IPS DF 4.7 (cell line): ENCODE measurements at regions not wholly inside any gene's neighbourhood (a gene's known extent, or its start where the extent isn't known, plus 50 kb on each side); places are given as distances from the start of the nearest gene placed in this dataset.

Experiments used
- DNase-seq: peaks from one replicate; pipeline ENCODE4 v3.0.0-alpha.2; 2013; ENCODE audit warnings: low spot score; ENCODE audit errors: extremely low read depth

DNA sequence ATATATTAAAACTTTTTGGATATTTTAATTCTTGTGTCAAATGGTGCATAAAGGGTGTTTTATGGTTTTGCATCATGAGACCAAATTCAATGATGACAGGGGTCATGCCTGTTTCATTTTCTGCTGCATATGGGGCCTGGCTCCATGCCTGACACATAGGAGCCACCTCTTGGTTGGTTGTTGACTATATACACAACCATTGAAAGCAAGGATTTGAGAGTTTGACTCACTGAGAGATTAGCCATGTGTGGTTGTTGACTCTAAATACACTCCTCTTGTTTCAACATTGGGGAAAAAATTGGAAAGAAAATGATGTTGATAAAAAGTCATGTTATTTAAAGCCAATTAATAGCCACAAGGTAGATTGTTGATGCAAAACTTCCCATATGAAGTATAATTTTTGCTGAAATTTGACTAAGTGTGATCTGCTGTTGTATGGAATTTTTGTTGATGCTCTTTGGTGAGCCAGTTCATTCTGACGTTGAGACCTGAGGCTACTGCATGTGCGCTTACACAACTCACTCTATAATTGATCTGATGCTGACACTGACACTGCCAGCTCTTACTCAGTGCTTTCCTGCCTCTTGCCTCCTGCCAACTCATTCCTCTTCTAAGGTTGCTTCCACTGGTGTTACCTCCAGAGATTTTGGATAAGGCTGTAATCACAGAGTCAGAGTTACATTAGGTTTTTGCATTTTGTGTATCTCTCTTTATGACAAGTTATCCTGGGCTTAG, 446.2 kb upstream of the SLC14A2 start:
- DNase-seq, result no peak

DNA sequence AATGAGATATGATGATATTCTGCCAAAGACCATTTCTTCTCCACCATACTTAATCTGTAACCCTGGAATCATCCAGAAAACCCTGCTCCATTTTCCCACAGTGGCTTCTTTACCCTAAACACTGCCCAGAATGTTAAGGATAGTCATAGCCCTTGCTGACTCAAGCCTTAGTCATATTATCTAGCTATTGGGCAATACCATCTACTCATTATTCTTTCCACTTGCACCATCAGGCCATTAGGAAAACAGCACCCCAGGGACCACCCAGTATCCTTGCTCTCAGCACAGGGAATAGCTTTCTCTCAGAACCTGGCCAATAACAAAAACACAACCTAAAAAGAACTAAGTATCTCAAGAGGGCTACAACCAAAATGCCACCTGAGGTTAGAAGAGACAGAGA, 445.7 kb upstream of the SLC14A2 start:
- no peak for DNase-seq

DNA sequence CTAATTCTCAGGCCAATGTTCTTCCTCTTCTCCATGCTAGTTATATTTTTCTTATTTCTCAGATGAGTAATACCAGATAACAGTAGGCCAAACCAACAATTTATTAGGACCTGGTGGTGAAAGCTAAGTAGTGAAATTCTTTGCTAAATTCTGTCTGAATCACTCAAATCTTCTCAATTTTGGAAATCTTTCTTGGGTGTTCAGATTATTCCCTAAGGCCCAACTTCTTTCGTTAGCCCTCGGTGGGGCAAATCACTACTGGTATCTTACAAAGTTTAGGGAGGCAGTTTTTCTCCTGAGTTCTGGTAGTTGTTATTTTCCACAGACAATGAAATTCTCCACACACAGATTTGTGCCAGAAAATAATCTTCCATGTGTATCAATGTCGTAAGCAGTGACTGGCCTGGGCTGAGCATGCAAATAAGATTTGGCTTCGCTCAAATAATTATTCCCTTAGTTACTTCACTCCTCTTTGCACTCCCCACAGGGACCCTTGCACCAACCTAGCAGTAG, 443.5 kb upstream of the SLC14A2 start:
- DNase-seq, result no peak

- DNase-seq, result no peak
These were observed 441.9 kb upstream of the SLC14A2 start for GRCh38 chr18:45173327-45173726.

- DNase-seq, result no peak
These were observed 441.3 kb upstream of the SLC14A2 start for GRCh38 chr18:45173799-45174519.

GRCh38 chr18:45174629-45175136, 440.6 kb upstream of the SLC14A2 start:
- DNase-seq, result no peak

- DNase-seq, result no peak
These were observed 439.8 kb upstream of the SLC14A2 start for GRCh38 chr18:45175511-45175910.

DNA sequence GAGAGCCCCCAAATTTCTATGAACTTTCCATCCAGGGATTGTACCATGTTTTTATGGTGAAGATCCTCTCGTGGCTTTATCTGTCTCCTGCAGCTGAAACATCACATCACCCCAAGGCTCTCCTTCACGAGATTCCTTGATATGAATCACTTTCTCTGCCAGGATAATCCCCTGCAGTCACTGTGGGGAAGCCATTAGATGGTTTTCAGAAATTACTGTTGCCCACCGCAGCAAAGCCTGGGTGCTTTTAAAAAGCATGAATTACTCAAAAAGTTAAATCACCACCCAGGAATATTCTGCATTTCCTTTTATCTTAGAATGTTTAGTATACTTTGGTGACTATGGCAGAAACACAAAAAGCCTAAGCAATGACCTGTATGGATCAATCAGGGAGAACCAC, 428.4 kb upstream of the SLC14A2 start:
- DNase-seq, result no peak

DNA sequence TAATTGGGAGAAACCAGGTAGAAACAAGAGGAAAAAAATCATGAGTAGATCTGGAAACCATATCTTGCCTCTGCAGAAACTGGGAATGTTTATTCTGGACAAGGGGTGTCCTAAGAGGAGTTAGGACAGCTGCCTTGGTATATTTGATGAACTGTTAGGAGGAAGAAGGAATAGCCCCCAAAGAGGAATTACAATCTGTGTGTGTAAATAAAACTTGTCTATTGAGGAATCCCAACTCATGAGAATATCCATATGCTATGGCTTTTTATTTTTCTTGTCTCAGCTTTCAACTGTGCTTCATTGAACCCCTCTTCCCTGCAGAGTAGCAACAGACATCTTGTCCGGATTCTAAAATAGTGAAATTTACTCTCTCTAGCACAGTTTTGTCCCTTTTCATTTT, 423.5 kb upstream of the SLC14A2 start:
- no peak for DNase-seq

GRCh38 chr18:45197526-45197970, 417.7 kb upstream of the SLC14A2 start:
- DNase-seq, result no peak

GRCh38 chr18:45198526-45198925, 416.8 kb upstream of the SLC14A2 start:
- no peak for DNase-seq

GRCh38 chr18:45201029-45201428, 414.2 kb upstream of the SLC14A2 start:
- DNase-seq, result no peak

- DNase-seq, result no peak
These were observed 413.8 kb upstream of the SLC14A2 start for GRCh38 chr18:45201489-45201888.

GRCh38 chr18:45202061-45202460, 413.2 kb upstream of the SLC14A2 start:
- DNase-seq, result no peak

- DNase-seq, result no peak
These were observed 411.6 kb upstream of the SLC14A2 start for GRCh38 chr18:45203677-45204076.

GRCh38 chr18:45207328-45207727, 407.9 kb upstream of the SLC14A2 start:
- DNase-seq, result no peak

DNA sequence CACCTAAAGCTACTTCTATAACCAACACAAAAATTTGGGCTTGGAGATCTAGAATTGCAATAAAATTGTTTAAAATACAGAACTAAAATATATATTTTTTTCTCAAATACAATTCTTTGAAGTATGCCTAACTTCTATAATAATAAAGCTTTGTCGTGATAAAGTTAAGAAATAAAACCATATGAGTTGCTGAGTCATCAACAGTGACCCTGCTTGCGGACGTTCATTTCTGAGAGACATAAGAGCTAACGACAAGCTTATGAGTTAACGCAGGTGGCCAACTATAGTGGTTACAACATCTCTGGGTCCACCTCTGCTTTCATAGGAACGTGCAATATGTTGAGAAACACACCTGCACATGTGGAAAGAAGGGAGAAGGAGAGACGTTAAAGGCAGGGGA, 407.1 kb upstream of the SLC14A2 start:
- no peak for DNase-seq

- DNase-seq, result peak; percentile 76
These were observed 402.9 kb upstream of the SLC14A2 start for GRCh38 chr18:45212181-45213039.

DNA sequence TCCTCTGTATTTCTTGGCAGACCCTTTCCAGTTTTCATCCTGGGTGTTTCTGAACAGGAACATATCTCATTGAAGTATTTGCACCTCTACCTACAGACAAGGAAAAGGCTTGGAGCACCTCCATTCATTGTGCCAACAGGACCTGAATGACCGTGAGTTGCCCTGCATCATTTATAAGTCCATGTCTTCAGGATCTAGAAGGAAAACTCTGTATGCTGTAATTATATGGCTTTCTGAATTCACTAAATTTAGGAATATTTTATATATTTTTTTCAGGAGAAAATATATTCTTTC, 402.3 kb upstream of the SLC14A2 start:
- DNase-seq, result no peak

GRCh38 chr18:45218436-45218835, 396.8 kb upstream of the SLC14A2 start:
- DNase-seq, result no peak

- no peak for DNase-seq
These were observed 393.9 kb upstream of the SLC14A2 start for GRCh38 chr18:45221363-45221762.

DNA sequence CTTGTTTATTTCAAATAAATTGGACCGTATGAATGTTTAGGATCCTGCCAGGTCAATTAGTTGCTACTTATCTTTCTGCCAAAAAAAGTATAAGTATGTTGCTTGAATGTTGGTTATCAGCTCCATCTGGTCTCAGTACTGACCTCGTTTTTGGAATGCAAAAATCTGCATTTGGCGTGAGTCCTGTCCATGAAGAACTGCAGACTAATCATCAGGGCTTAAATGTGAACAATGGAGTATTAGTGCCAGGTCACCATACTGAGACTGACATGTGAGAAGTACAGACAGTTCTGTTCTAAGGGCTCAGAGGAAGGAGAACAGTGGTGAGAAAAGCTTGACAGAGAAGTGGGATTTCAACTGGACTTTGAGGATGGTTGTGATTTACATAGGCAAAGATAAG, 393.1 kb upstream of the SLC14A2 start:
- DNase-seq, result no peak
